ENCODE measurements at regions not wholly inside any gene's neighbourhood (a gene's known extent, or its start where the extent isn't known, plus 50 kb on each side); places are given as distances from the start of the nearest gene placed in this dataset.
A peak's percentile ranks its signal among the peaks of the same experiment; 100 is the strongest.
"Not testable (repeated sequence)": the region's sequence is repeated elsewhere in the genome, so short reads cannot be mapped to it uniquely, and the experiment has no call there.

DNA sequence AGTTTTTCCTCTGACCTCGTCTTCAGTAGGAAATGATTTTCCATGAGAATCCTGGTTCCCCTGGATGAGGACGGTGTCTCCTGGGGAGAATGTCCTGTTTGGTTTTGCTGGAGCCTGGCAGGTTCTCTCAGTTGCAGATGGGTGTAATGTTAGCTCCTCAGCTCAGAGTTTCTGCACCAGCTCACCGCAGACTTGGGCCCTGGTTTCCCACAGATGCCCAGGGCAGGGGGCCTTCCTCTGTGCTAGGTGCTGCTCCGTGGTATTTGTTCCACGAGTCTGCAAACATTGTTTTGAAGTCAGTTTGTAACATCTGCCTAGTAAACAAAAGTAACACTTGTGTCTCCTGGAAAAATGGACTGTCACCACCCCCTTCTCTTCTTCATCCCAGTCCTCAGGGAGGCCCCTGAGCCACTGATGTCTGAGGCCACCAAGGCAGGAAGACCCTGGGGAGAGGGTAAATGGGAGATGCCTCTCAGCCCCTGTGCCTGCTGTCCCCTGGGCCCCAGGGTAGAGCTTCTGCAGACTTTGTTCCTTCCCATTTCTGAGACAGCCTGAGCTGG is 67.3 kb upstream of the ANTXRL start:
- not testable (repeated sequence) for ATAC-seq, H3K4me3 Mint-ChIP-seq, H3K9me3 Mint-ChIP-seq, H3K27ac Mint-ChIP-seq, H3K4me1 Mint-ChIP-seq
- Mint-ChIP-seq H3K36me3 (peaks cover 21% of the 10 kb centered on the region), H3K27me3 (peaks cover 24% of the 10 kb centered on the region)

DNA sequence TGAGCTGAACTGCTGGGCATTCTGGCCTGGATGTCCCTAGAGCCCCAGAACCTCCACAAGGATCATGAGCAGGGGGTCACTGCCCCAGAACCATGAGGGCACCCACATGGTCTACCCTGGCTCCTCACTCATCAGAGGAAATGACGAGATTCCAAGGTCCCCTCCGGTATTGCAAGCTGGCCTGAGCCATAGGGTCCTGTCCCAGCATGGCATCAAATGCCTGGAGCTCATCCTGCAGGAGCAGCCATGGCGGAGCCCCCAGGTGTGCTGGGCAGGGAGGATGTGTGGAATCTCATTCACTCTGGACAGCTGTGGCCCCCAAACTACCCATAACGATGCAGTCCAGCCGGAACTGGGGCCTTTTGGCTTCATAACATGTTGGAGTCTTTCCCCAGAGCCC is 66.6 kb upstream of the ANTXRL start:
- Mint-ChIP-seq H3K4me3 (no peak overlapping the region), H3K4me1 (no peaks in the 10 kb centered on the region), H3K27ac (no peak overlapping the region), H3K36me3 (peaks cover 21% of the 10 kb centered on the region), H3K27me3 (peaks cover 23% of the 10 kb centered on the region), H3K9me3 (no peaks in the 10 kb centered on the region)
- ATAC-seq, result no peak

DNA sequence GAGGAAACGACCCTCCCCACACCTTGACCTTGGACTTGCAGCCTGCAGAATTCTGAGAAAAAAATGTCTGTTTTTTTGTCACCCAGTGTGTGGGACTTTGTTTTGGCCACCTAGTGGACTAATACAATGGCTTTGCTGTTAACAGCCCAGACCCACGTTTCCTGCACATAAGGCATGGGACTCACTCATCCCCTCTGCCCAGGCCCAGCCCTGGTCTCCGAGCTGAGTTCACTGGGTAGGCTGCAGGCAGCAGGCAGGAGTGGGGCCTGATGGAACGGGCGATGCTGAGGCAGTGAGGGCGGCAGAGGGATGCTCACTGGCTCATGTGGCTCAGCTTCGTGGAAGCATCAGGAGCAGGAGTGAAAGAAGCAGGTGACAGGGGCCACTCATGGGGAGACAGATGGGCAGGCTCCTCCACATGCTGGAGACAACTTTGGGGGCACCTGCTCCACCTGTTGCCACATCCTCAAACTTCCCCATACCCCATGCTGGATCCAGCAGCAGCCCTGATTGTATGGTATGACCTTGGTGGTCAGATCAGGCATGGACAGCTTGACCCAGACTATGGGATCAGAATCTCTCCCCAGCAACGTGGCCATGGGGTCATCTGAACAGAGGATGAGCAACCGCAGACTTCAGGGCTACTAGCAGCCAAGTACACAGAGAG is 65.8 kb upstream of the ANTXRL start:
- no peak overlapping the region for H3K27ac Mint-ChIP-seq
- no peaks in the 10 kb centered on the region for H3K4me1 Mint-ChIP-seq
- peaks cover 14% of the 10 kb centered on the region for H3K27me3 Mint-ChIP-seq
- peaks cover 17% of the 10 kb centered on the region for H3K36me3 Mint-ChIP-seq
- no peak overlapping the region for H3K4me3 Mint-ChIP-seq
- H3K9me3 Mint-ChIP-seq, result no peaks in the 10 kb centered on the region
- ATAC-seq, result no peak

DNA sequence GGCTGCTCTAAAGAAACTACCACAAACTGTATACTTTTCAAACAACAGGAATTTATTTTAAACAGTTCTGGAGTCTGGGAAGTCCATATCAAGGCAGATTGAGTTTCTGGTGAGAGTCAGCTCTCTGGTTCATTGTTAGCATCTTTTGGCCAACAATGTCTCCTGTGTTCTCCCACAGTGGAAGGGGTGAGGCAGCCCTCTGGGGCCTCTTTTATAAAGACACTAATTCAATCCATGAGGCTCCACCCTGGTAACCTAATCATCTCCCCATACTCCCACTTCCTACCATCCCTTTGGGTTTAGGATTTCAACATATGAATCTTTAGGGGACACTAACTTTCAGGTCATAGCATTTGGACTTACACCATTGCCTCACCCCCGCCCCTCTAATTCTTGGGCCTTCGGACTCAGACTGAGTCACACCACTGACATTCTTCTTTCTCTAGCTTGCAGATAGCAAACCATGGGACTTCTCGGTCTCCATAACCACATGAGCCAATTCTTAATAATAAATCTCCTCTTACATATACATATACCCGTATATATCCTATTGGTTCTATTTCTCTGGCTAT is 64.3 kb upstream of the ANTXRL start:
- no peaks in the 10 kb centered on the region for H3K4me1 Mint-ChIP-seq

DNA sequence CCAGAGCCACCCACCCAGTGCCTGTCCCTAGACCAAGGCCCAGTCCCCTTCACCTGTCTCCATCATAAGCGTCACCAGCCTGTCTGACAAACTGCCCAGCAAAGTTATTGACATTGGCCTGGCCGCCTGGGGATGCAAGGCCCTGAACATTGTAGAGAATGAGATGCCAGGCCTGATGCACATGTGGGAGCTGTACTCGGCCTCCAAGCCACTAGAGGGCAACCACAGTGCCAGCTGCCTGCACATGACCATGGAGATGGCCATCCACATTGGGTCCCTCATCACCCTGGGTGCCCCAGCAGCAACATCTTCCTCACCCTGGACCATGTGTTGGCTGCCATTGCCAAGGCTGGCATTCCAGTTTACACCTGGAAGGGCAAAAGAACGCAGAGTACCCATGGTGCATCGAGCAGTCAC is 63.7 kb upstream of the ANTXRL start:
- H3K27me3 Mint-ChIP-seq, result no peaks in the 10 kb centered on the region
- H3K9me3 Mint-ChIP-seq, result no peaks in the 10 kb centered on the region
- no peaks in the 10 kb centered on the region for H3K4me1 Mint-ChIP-seq
- H3K27ac Mint-ChIP-seq, result no peak overlapping the region
- no peak overlapping the region for H3K4me3 Mint-ChIP-seq
- no peak for ATAC-seq
- H3K36me3 Mint-ChIP-seq, result peaks cover 3% of the 10 kb centered on the region

More for the DNA sequence above, 64.3 kb upstream of the ANTXRL start:
- Mint-ChIP-seq H3K9me3 (no peaks in the 10 kb centered on the region), H3K27ac (no peak overlapping the region), H3K36me3 (peaks cover 7% of the 10 kb centered on the region), H3K4me3 (no peak overlapping the region), H3K27me3 (no peaks in the 10 kb centered on the region)
- no peak for ATAC-seq

DNA sequence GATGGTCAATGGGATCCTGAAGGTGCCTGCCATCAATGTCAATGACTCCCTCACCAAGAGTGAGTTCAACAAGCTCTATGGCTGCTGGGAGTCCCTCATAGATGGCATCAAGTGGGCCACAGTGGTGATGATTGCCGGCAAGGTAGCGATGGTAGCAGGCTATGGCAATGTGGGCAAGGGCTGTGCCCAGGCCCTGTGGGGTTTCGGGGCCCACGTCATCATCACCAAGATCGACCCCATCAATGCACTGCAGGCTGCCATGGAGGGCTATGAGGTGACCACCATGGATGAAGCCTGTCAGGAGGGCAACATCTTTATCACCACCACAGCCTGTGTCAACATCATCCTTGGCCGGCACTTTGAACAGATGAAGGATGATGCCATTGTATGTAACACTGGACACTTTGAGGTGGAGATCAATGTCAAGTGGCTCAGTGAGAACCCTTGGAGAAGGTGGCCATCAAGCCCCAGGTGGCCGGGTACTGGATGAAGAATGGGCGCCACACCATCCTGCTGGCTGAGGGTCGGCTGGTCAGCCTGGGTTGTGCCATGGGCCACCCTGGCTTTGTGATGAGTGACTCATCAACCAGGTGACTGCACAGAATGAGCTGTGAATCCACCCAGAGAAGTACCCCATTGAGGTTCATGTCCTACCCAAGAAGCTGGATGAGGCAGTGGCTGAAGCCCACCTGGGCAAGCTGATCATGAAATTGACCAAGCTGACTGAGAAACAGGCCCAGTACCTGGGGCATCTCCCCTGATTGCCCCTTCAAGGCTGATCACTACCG is 63.0 kb upstream of the ANTXRL start:
- H3K27ac Mint-ChIP-seq, result no peak overlapping the region
- H3K4me3 Mint-ChIP-seq, result no peak overlapping the region
- no peaks in the 10 kb centered on the region for H3K36me3 Mint-ChIP-seq
- no peaks in the 10 kb centered on the region for H3K27me3 Mint-ChIP-seq
- H3K4me1 Mint-ChIP-seq, result no peaks in the 10 kb centered on the region
- no peaks in the 10 kb centered on the region for H3K9me3 Mint-ChIP-seq
- ATAC-seq, result no peak

DNA sequence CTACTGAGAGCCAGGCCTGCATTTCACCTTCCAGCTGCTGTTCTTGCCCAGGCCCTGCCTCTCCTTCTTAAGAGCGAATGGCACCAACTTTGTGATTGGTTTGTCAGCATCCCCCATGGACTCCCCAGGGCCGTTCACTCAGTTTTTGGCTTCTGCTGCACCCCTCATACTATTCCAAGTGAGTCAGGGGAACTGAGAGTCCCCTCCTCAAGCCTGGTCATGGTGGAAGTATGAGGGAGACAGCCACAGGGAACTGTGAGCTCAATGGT is 62.4 kb upstream of the ANTXRL start:
- Mint-ChIP-seq H3K27ac (no peak overlapping the region), H3K9me3 (peaks cover 4% of the 10 kb centered on the region), H3K4me3 (no peak overlapping the region), H3K27me3 (no peaks in the 10 kb centered on the region), H3K4me1 (no peaks in the 10 kb centered on the region), H3K36me3 (no peaks in the 10 kb centered on the region)
- no peak for ATAC-seq

DNA sequence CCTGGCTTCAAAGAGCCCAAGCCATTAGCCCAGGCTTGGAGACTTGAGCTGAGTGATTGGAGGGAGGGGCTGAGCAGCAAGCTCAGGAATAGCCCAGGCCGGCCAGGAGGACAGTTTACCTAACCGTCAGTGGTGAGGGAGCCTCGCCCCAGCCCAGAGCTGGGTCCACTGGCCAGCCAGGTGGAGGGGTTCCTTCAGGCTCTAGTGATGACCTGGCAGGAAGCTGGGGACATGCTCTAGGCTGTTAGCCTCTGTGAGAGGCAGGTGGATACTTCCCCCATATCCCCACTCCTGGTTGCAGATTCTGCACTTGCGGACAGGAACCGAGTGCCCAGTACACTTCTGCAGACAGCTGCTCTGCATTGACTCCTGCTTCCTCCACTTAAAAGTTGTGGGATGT is 61.2 kb upstream of the ANTXRL start:
- Mint-ChIP-seq H3K27ac (no peak overlapping the region), H3K27me3 (no peaks in the 10 kb centered on the region), H3K4me1 (no peaks in the 10 kb centered on the region), H3K9me3 (peaks cover 10% of the 10 kb centered on the region), H3K4me3 (no peak overlapping the region), H3K36me3 (no peaks in the 10 kb centered on the region)
- ATAC-seq, result no peak

DNA sequence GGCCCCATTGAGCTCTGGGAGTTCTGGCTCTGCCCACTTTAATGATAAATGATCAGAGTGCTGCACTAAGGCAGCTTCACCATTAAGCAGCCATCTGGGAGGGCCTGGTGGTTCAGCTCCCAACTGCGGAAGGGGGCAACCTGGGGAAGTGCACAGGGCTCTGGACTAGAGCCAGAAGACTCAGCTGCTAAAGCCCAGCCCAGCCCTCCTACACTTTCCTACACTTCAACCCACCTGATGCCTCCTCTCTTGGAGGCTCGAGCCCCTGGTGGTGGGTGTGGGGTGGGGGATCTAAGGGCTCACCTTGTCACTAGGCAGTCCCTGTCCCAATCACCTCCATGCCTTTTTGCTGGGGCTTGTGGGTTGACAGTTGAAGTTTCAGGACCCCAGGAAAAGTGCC is 60.6 kb upstream of the ANTXRL start:
- Mint-ChIP-seq H3K4me1 (no peaks in the 10 kb centered on the region), H3K9me3 (peaks cover 10% of the 10 kb centered on the region), H3K4me3 (no peak overlapping the region), H3K27ac (no peak overlapping the region), H3K36me3 (no peaks in the 10 kb centered on the region), H3K27me3 (no peaks in the 10 kb centered on the region)
- ATAC-seq, result no peak

DNA sequence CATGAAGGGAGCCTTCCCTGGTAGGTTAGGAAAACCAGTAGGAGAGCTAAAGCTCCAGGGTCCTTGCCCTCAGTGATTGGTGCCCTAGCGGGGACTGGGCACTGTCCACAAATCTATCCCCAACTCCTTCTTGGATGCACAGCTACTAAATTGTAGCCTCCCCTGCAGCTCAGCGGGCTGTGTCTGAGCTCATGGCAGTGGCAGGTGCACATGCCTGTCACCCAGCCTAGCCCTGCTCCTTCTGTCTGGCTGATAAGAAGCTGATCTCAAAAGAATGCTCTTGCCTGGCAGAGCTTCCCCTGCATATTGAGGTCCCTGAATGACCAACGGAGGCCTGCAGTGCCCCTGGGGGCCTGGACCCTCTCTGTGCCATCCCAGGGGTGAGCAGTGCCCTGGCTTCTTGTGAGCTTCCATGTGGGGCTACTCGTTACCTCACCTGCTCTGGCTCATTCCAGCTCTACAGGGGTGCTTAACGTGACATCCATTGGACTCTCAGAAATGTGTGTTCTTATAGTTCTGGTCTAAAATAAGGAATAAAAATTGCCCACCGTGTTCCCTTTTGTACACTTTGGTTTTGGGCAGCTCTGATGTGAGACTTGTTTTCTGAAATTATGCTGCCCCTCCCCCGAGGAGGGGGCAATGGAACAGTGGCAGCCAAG is 59.8 kb upstream of the ANTXRL start:
- Mint-ChIP-seq H3K9me3 (peaks cover 10% of the 10 kb centered on the region), H3K27ac (no peak overlapping the region), H3K36me3 (peaks cover under 1% of the 10 kb centered on the region), H3K27me3 (no peaks in the 10 kb centered on the region), H3K4me1 (no peaks in the 10 kb centered on the region), H3K4me3 (no peak overlapping the region)
- no peak for ATAC-seq

DNA sequence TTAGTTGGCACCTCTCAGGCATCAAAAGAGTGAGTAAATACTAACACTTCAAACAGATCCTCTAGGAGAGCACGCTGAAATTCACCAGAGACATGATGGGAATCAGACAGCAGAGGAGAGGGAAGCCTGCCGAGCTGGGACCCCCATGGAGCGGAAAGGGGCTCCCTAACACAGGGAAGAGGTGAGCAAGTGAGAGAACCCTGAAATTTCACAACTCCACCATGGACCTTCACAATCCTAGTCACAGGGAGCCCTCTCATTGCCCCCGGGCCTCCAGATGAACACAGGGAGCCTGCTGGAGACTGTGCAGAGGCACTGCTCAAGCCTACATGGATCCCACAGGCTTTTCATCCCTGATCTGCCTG is 59.2 kb upstream of the ANTXRL start:
- H3K9me3 Mint-ChIP-seq, result peaks cover 10% of the 10 kb centered on the region
- no peaks in the 10 kb centered on the region for H3K27me3 Mint-ChIP-seq
- no peak for ATAC-seq
- no peaks in the 10 kb centered on the region for H3K4me1 Mint-ChIP-seq
- no peak overlapping the region for H3K4me3 Mint-ChIP-seq
- peaks cover 5% of the 10 kb centered on the region for H3K36me3 Mint-ChIP-seq
- H3K27ac Mint-ChIP-seq, result no peak overlapping the region

DNA sequence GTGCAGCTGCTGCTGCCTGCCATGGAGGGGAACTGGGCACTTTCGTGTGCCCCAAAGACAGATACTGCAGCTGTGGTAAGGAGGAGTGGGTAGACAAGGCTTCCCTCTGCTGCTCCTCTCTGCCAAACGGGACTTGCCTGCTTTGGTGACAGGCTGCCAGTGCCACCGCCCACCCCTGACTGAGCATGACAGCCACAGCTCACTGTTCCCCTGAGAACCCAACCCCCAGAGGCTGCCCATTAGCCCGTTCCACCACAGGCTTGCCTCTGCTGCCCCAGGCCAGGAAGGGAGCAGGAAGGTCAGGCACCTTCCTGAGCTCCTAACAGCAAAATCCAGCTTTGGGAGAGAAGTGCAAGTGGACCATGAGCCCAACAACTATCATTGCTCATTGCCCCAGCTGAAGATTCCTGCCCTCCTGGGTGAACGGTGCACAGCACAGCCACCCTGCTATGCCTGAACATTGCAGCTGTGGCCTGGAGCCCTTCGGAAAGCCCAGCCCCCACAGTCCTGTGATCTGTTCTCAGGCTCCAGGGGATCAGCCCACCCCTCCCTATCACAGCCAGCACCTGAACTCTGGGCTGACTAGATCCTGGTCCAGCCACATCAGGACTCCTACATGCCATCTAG is 58.7 kb upstream of the ANTXRL start:
- no peaks in the 10 kb centered on the region for H3K4me1 Mint-ChIP-seq
- ATAC-seq, result peak; percentile 73
- H3K27ac Mint-ChIP-seq, result no peak overlapping the region
- no peaks in the 10 kb centered on the region for H3K27me3 Mint-ChIP-seq
- peaks cover 10% of the 10 kb centered on the region for H3K9me3 Mint-ChIP-seq
- peaks cover 7% of the 10 kb centered on the region for H3K36me3 Mint-ChIP-seq
- H3K4me3 Mint-ChIP-seq, result no peak overlapping the region

DNA sequence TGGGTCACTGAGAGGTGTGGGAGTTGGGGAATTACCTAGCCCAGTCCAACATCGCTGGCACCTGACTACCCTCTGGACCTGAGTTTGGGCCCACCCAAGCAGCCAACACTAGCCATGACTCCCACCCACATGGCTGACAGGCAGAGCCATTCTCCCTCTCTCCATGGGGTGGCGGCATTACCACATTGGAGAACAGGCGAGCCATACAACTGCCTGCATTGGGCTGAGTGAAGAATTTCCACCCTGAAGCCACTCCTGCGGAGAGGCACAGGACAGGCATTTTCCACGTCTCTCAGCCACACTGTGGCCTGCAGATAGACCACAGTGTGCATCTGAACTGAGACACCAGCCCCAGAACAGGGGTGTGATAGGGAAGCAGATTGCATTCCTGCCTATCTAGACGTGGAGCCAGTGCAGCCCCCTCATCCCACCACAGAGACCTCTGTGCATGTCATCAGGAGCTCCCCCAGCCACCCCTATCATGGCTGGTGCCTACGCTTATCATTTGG is 58.2 kb upstream of the ANTXRL start:
- H3K4me3 Mint-ChIP-seq, result no peak overlapping the region
- peak; percentile 82 for ATAC-seq
- no peak overlapping the region for H3K27ac Mint-ChIP-seq
- H3K9me3 Mint-ChIP-seq, result peaks cover 10% of the 10 kb centered on the region
- H3K36me3 Mint-ChIP-seq, result peaks cover 7% of the 10 kb centered on the region
- H3K4me1 Mint-ChIP-seq, result no peaks in the 10 kb centered on the region
- no peaks in the 10 kb centered on the region for H3K27me3 Mint-ChIP-seq

DNA sequence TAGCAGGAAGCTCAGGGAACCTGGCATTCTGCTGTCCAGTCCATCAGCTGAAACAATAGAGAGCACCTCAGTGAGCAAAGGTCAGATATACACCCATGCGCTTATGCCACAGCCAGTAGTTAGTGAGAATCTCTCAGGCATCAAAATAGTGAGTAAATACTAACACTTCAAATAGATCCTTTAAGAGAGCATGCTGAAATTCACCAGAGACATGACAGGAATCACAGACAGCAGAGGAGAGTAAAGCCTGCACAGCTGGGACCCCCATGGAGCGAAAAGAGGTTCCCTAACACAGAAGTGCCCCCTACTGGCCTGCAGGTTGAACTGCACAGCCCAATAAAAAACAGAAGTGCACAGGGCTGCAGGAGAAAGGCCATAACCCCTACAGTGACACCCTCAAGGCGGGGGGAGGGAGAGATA is 57.6 kb upstream of the ANTXRL start:
- Mint-ChIP-seq H3K9me3 (peaks cover 10% of the 10 kb centered on the region), H3K4me3 (no peak overlapping the region), H3K27me3 (no peaks in the 10 kb centered on the region), H3K36me3 (peaks cover 7% of the 10 kb centered on the region), H3K27ac (no peak overlapping the region), H3K4me1 (no peaks in the 10 kb centered on the region)
- ATAC-seq, result no peak

DNA sequence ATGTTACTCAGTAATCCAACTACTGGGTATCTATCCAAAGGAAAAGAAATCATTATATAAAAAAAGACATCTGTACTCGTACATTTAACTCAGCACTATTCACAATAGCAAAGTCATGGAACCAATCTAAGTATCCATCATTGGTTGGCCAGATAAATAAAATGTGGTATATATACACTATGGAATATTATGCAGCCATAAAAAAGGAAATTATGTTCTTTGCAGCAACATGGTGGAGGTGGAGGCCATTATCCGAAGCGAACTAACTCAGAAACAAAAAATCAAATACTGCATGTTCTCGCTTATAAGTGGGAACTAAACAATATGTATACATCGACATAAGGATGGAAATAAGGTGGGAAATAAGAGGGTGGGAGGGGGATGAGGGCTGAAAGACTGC is 56.2 kb upstream of the ANTXRL start:
- peaks cover 7% of the 10 kb centered on the region for H3K36me3 Mint-ChIP-seq
- no peaks in the 10 kb centered on the region for H3K4me1 Mint-ChIP-seq

More for the DNA sequence above, 56.2 kb upstream of the ANTXRL start:
- no peak for ATAC-seq
- Mint-ChIP-seq H3K27me3 (no peaks in the 10 kb centered on the region), H3K4me3 (no peak overlapping the region), H3K9me3 (peaks cover 10% of the 10 kb centered on the region), H3K27ac (no peak overlapping the region)
